ENCODE measurements at regions not wholly inside any gene's neighbourhood (a gene's known extent, or its start where the extent isn't known, plus 50 kb on each side); places are given as distances from the start of the nearest gene placed in this dataset.

DNA sequence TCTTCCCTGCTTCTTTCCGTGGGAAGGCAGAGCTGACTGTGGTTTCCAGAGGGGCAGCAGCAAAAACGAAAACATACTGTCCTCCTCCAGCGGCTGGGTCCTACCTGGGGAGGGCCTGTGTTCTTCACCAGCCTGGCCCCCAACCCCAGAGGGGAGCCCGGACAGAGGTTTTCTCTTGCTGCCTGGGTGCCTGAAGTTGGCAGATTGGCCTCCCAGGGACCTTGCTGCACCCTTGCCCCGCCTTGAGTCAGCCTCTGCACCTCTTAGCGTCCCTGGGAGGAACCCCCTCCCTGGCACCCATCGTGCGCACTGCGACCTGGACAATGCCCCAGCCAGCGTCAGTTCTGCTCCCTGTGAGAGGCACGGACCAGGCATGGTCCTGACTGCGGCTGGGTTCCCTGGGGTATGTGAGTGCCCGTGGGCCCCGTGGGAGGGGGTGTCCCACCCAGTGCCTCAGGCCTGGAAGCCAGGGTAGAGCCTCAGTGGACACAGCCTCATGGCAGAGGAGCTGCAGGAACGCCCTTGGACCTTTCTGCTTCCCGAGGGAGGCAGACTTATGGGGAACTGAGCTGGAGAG is 56.8 kb upstream of the PRR23E start:
- no peak for TF ChIP-seq CTCF (IDR thresholded peaks at IDR 0.05)
- H3K27ac Mint-ChIP-seq: no peak overlapping the region
- intact Hi-C loops (cut with micrococcal nuclease): no loop called here
- CTCF ChIA-PET: no interaction called here
- H3K9me3 Mint-ChIP-seq: no peaks in the 10 kb centered on the region
- POLR2A ChIA-PET: no interaction called here
- H3K27me3 Mint-ChIP-seq: peaks cover 35% of the 10 kb centered on the region
- H3K4me1 Mint-ChIP-seq: no peaks in the 10 kb centered on the region
- no peak overlapping the region for H3K4me3 Mint-ChIP-seq
- no peak for ATAC-seq (ENCODE audit: low read depth)
- H3K36me3 Mint-ChIP-seq (ENCODE audit: low read depth): no peaks in the 10 kb centered on the region
- DNase-seq: no peak

DNA sequence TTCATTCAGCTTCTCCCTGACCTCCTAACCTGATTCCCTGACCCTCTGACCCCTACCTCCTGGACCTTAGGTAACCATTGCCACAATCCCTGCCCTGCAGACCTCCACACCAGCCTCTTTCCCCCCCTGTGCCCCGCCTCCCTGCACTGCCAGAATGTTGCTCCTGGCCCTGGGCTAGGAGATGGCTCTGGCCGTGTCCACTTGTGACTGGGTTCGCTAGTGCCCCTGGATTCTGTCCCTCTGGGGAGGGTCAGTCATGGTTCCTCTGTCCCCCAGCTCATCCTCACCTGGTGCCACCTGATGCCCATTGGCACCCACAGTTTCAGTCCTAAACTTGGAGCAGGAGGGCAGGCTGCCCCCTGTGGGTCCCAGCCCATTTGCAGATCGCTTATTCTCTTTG is 56.2 kb upstream of the PRR23E start:
- Mint-ChIP-seq H3K4me1 (no peaks in the 10 kb centered on the region), H3K27me3 (peaks cover 35% of the 10 kb centered on the region), H3K4me3 (no peak overlapping the region)

GRCh38 chr3:127137113-127137512 is 55.8 kb upstream of the PRR23E start:
- Mint-ChIP-seq H3K36me3 (ENCODE audit: low read depth) (no peaks in the 10 kb centered on the region), H3K27ac (no peak overlapping the region), H3K4me3 (no peak overlapping the region), H3K9me3 (no peaks in the 10 kb centered on the region), H3K27me3 (peaks cover 35% of the 10 kb centered on the region), H3K4me1 (no peaks in the 10 kb centered on the region)
- intact Hi-C loops (cut with micrococcal nuclease): no loop called here
- ChIA-PET CTCF (no interaction called here), POLR2A (no interaction called here)
- DNase-seq: no peak
- ATAC-seq (ENCODE audit: low read depth): no peak
- no peak for TF ChIP-seq CTCF (IDR thresholded peaks at IDR 0.05)

More for the DNA sequence above, 56.2 kb upstream of the PRR23E start:
- TF ChIP-seq CTCF (IDR thresholded peaks at IDR 0.05): no peak
- ATAC-seq (ENCODE audit: low read depth): no peak
- intact Hi-C loops (cut with micrococcal nuclease): no loop called here
- POLR2A ChIA-PET: no interaction called here
- H3K9me3 Mint-ChIP-seq: no peaks in the 10 kb centered on the region
- CTCF ChIA-PET: no interaction called here
- no peaks in the 10 kb centered on the region for H3K36me3 Mint-ChIP-seq (ENCODE audit: low read depth)
- H3K27ac Mint-ChIP-seq: no peak overlapping the region
- no peak for DNase-seq

DNA sequence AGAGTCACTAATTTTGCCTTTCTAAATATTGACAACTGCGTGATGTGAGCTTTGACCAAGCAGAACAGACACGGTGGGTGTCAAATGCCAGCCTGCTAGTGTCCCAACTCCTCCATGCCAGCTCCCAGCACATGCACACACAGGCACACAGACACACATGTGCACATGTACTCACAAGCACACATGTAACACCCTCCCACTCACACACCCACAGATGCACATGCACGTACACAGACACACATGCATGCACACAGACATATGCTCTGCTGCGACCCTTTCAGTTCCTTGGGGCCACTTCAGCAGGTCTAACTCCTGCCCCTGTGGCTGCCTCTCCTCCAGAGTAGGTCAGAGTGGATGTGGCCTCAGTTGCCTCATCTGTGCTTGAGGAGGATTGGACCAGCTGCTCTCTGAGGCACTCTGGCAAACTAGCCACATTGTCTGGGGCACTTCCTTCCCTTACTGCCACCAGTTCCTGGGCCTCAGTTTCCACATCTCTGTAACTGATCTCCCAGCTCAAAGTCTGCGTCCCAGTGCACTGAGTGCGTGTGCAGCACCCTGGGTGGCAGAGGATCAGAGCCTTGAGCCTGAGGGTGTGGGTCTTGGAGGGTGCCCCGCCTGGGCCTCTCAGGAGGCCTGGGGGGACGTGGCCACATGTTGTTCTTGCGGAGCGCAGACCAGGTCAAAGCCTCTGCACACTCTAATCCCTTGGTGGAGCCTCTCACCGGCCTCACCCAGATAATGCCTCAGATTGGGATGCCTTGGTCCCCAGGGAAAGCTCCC is 55.0 kb upstream of the PRR23E start:
- no peaks in the 10 kb centered on the region for H3K36me3 Mint-ChIP-seq (ENCODE audit: low read depth)
- TF ChIP-seq CTCF (IDR thresholded peaks at IDR 0.05): no peak

GRCh38 chr3:127139601-127140500 is 53.1 kb upstream of the PRR23E start:
- peaks cover 18% of the 10 kb centered on the region for H3K27me3 Mint-ChIP-seq
- DNase-seq: no peak
- peaks cover 3% of the 10 kb centered on the region for H3K9me3 Mint-ChIP-seq
- intact Hi-C loops (cut with micrococcal nuclease): no loop called here
- H3K27ac Mint-ChIP-seq: no peak overlapping the region
- ChIA-PET POLR2A (no interaction called here), CTCF (no interaction called here)
- ATAC-seq (ENCODE audit: low read depth): no peak
- no peak overlapping the region for H3K4me3 Mint-ChIP-seq
- no peaks in the 10 kb centered on the region for H3K36me3 Mint-ChIP-seq (ENCODE audit: low read depth)
- TF ChIP-seq CTCF (IDR thresholded peaks at IDR 0.05): no peak
- H3K4me1 Mint-ChIP-seq: no peaks in the 10 kb centered on the region

More for the DNA sequence above, 55.0 kb upstream of the PRR23E start:
- ChIA-PET POLR2A (no interaction called here), CTCF (no interaction called here)
- Mint-ChIP-seq H3K4me1 (no peaks in the 10 kb centered on the region), H3K4me3 (no peak overlapping the region), H3K27ac (no peak overlapping the region), H3K9me3 (no peaks in the 10 kb centered on the region), H3K27me3 (peaks cover 35% of the 10 kb centered on the region)
- intact Hi-C loops (cut with micrococcal nuclease): no loop called here
- ATAC-seq (ENCODE audit: low read depth) (no peak), DNase-seq (no peak)
